ENCODE measurements at regions not wholly inside any gene's neighbourhood (a gene's known extent, or its start where the extent isn't known, plus 50 kb on each side); places are given as distances from the start of the nearest gene placed in this dataset.

DNA sequence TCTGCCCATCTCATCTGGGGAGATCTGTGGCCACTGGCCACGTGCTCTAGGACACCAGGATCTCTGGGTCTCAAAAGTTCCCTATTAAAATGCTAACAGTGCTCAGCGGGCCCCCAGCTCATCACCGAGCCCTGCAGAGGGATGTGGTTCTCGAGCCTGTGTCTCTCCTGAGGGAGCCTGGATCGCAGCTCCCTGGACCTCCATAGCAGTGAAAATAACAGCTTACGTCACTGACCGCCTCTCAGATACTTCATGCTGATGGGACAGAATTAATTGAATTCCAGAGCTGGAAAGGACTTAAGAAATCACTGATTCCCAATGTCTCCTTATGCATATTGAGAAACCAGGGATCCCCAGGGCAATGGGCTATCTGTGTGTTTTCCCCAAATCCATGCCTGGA is 90.0 kb downstream of the GALR1 start:
- H3K27ac ChIP-seq: no peak overlapping the region
- H3K4me3 ChIP-seq: no peak overlapping the region
- peaks cover 0 to 45% (median 4%) of the 10 kb centered on the region in 3 donors for H3K27me3 ChIP-seq
- DNase-seq: no peak
- H3K36me3 ChIP-seq: no peaks in the 10 kb centered on the region
- H3K4me1 ChIP-seq: no peaks in the 10 kb centered on the region
- intact Hi-C loops (cut with DNase I; ENCODE audit: low total_unique reads): no loop called here
- H3K9me3 ChIP-seq: no peaks in the 10 kb centered on the region
- 76 to 85% (median 80%) methylated on average over 5 to 7 of the region's 7 CpGs for WGBS, 5 donors
- TF ChIP-seq EP300 (IDR thresholded peaks at IDR 0.05): no peak
- TF ChIP-seq POLR2A (IDR thresholded peaks at IDR 0.05): no peak
- TF ChIP-seq, protein P1, sequence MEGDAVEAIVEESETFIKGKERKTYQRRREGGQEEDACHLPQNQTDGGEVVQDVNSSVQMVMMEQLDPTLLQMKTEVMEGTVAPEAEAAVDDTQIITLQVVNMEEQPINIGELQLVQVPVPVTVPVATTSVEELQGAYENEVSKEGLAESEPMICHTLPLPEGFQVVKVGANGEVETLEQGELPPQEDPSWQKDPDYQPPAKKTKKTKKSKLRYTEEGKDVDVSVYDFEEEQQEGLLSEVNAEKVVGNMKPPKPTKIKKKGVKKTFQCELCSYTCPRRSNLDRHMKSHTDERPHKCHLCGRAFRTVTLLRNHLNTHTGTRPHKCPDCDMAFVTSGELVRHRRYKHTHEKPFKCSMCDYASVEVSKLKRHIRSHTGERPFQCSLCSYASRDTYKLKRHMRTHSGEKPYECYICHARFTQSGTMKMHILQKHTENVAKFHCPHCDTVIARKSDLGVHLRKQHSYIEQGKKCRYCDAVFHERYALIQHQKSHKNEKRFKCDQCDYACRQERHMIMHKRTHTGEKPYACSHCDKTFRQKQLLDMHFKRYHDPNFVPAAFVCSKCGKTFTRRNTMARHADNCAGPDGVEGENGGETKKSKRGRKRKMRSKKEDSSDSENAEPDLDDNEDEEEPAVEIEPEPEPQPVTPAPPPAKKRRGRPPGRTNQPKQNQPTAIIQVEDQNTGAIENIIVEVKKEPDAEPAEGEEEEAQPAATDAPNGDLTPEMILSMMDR (IDR thresholded peaks at IDR 0.05): no peak
- no peak for TF ChIP-seq POLR2AphosphoS5 (IDR thresholded peaks at IDR 0.05)

DNA sequence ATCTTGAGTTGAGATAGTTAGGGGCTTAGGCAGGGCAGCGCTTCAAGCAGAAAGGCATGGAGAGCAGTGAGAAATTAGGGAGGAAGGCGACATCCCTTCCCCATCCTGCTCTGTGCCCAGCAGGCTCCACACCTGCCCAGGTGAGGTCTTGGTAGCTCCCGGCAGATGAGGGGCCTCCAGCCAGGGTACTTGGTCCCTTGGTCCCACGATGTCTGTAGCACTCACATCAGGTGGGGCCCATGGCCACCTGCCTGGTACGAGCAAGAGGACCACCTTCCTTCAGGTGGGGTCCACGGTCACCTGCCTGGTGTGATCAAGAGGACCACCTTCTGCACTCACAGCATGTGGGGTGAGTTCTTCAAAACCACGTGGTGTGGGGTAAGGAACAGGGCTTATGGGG is 91.2 kb downstream of the GALR1 start:
- intact Hi-C loops (cut with DNase I; ENCODE audit: low total_unique reads): no loop called here
- H3K4me3 ChIP-seq: no peak overlapping the region
- no peak overlapping the region for H3K27ac ChIP-seq
- H3K4me1 ChIP-seq: no peaks in the 10 kb centered on the region
- H3K9me3 ChIP-seq: no peaks in the 10 kb centered on the region
- no peak for DNase-seq
- WGBS, 5 donors: 73 to 90% (median 88%) methylated on average over 7 of the region's 7 CpGs
- H3K27me3 ChIP-seq: peaks cover 0 to 41% (median 4%) of the 10 kb centered on the region in 3 donors
- TF ChIP-seq, protein P1 (IDR thresholded peaks at IDR 0.05): no peak
- TF ChIP-seq POLR2A (IDR thresholded peaks at IDR 0.05) (no peak), EP300 (IDR thresholded peaks at IDR 0.05) (no peak), POLR2AphosphoS5 (IDR thresholded peaks at IDR 0.05) (no peak)
- H3K36me3 ChIP-seq: no peaks in the 10 kb centered on the region

DNA sequence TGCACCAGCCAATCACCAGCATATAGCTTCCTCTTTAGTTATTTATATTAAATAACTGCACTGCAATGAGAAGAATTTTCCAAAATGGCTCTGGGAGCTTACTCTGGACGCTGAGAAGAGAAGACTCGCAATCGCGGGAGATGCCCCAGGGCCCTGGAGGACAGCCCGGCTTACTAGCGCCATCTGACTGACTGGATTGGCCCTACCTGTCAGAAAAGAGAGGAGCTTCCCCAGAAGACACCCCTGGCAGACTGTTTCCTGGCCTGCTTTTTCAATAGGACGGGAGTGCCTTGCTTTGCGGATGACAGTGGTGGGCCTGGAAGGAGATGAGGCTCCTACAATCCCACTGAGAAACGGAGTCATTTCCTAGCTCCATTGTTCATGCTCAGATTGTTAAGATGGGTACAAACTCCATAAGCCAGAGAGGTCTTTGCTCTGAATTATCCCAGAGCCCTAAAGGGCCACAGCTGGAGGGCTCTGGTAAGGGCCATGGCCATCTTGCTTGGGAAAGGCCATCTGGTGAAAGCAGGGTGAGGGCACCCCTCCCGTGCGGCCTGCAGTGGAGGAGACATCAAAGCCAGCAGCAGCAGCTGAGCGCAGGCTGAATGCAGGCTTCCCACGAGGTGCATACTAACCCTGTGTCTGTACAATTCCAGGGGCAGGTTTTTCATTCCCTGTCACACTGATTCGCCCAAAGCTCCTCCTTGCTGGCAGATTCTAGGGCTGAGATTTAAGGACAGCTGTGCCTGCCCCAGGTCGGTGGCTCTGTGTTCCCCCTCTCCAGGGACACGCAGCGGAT is 92.1 kb downstream of the GALR1 start:
- Histone ChIP-seq H3K27me3 (peaks cover 0 to 32% (median 4%) of the 10 kb centered on the region in 3 donors), H3K4me3 (no peak overlapping the region), H3K27ac (no peak overlapping the region), H3K4me1 (no peaks in the 10 kb centered on the region), H3K9me3 (no peaks in the 10 kb centered on the region), H3K36me3 (no peaks in the 10 kb centered on the region)
- TF ChIP-seq EP300 (IDR thresholded peaks at IDR 0.05) (no peak), POLR2A (IDR thresholded peaks at IDR 0.05) (no peak), POLR2AphosphoS5 (IDR thresholded peaks at IDR 0.05) (no peak)
- TF ChIP-seq, protein P1 (IDR thresholded peaks at IDR 0.05): no peak
- DNase-seq: peak in 1 of 2 donors; percentile 20
- 80 to 86% (median 83%) methylated on average over 15 to 17 of the region's 17 CpGs for WGBS, 5 donors
- intact Hi-C loops (cut with DNase I; ENCODE audit: low total_unique reads): no loop called here

DNA sequence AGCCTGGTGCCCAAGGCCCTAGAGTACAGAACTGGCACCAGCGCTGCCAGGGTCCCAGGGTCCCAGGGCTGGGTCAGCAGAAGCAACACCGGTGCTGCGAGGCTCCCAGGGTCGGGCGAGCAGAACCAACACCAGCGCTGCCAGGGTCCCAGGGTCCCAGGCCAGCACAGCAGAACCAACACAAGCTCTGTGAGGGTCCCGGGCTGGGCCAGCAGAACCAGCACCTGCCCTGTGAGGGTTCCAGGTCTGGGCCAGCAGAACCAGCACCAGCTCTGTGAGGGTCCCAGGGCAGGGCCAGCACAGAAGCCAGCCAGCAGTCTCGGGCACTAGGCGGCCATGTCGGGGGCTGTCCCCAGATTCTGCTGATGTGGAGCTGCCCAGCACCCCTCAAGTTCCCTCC is 93.1 kb downstream of the GALR1 start:
- no peak overlapping the region for H3K27ac ChIP-seq
- H3K9me3 ChIP-seq: no peaks in the 10 kb centered on the region
- H3K27me3 ChIP-seq: peaks cover 0 to 30% (median 4%) of the 10 kb centered on the region in 3 donors
- H3K36me3 ChIP-seq: no peaks in the 10 kb centered on the region
- WGBS, 5 donors: 81 to 92% (median 87%) methylated on average over 8 to 10 of the region's 10 CpGs; no CpG with 5 or more reads in 1 of the 5 donors
- H3K4me3 ChIP-seq: no peak overlapping the region
- intact Hi-C loops (cut with DNase I; ENCODE audit: low total_unique reads): no loop called here
- H3K4me1 ChIP-seq: no peaks in the 10 kb centered on the region
- DNase-seq: no peak
- no peak for TF ChIP-seq POLR2A (IDR thresholded peaks at IDR 0.05)
